Endothelial cell of umbilical vein (primary cell): ENCODE measurements at regions not wholly inside any gene's neighbourhood (a gene's known extent, or its start where the extent isn't known, plus 50 kb on each side); places are given as distances from the start of the nearest gene placed in this dataset.

Experiments used
- BruUV-seq: library from RNA; stranded (reverse); fragments of 400-500 nt; replicated peaks from 2 replicates; lab custom pipeline; 2021; lab: Mats Ljungman, UMichigan
- CTCF ChIA-PET: fragments of 300-600, 350-600 bp; sonication (Branson Sonifier 250); formaldehyde crosslinking; loops from one replicate; lab custom pipeline; 2021; ENCODE audit warnings: antibody characterized with exemption, inconsistent platforms; lab: Charles Lee
- POLR2A ChIA-PET: fragments of 300-600, 350-600 bp; sonication (Branson Sonifier 250); formaldehyde crosslinking; loops from one replicate; lab custom pipeline; 2021; ENCODE audit warnings: antibody characterized with exemption, inconsistent platforms; lab: Charles Lee
- DNase-seq: peaks from one replicate; pipeline ENCODE4 v3.0.0-alpha.2; 2011; ENCODE audit warnings: low read depth, low spot score
- FAIRE-seq: peaks from 2 replicates; lab custom pipeline; 2011; peaks lifted over from hg19 to GRCh38; lab: Jason Lieb, UNC
- H2AFZ ChIP-seq: 2 replicates; pipeline ENCODE4 v1.6.0; 2012; ENCODE audit warnings: low read depth, low read length, control low read depth, inconsistent platforms
- H3K27ac ChIP-seq: 2 replicates; pipeline ENCODE4 v1.5.1; 2011; ENCODE audit warnings: low read depth, mild to moderate bottlenecking, control low read depth, low read length, moderate library complexity; ENCODE audit not compliant: insufficient read depth
- H3K27me3 ChIP-seq, 2 experiments: 2 replicates each; pipeline versions ENCODE4 v1.6.0 to v1.6.1; 2011; ENCODE audit warnings: low read length in 2 of 2, mixed read lengths in 1 of 2; ENCODE audit not compliant: control insufficient read depth in 2 of 2, insufficient read depth in 2 of 2
- H3K36me3 ChIP-seq, 2 experiments: 2 replicates in 1 of 2; 3 replicates in 1 of 2; pipeline ENCODE4 v1.5.1; 2011; ENCODE audit warnings: low read length in 2 of 2, mild to moderate bottlenecking in 1 of 2, moderate library complexity in 1 of 2; ENCODE audit not compliant: control insufficient read depth in 2 of 2, insufficient read depth in 2 of 2; ENCODE audit errors: extremely low read depth in 1 of 2
- H3K4me1 ChIP-seq: 3 replicates; pipeline ENCODE4 v1.5.1; 2011; ENCODE audit warnings: mild to moderate bottlenecking, low read length; ENCODE audit not compliant: control insufficient read depth, insufficient read depth; ENCODE audit errors: extremely low read depth
- H3K4me2 ChIP-seq: 2 replicates; pipeline ENCODE4 v1.6.1; 2011; ENCODE audit warnings: low read length, control low read depth, mixed read lengths; ENCODE audit not compliant: insufficient read depth
- H3K4me3 ChIP-seq, 3 experiments: fragments of 200-600 bp in 1 of 3; sonication (generic), shearing (Covaris generic) in 1 of 3; replicated peaks in 1 of 3; 2 replicates each; pipeline ENCODE4 v1.5.1; 2011 to 2016; ENCODE audit warnings: control low read depth in 3 of 3, low read length in 3 of 3, mild to moderate bottlenecking in 2 of 3, inconsistent platforms in 1 of 3, low read depth in 1 of 3, moderate library complexity in 1 of 3; ENCODE audit not compliant: insufficient read depth in 1 of 3
- H3K79me2 ChIP-seq: 2 replicates; pipeline ENCODE4 v1.6.0; 2012; ENCODE audit warnings: low read length, inconsistent platforms; ENCODE audit not compliant: control insufficient read depth, insufficient read depth
- H3K9ac ChIP-seq: replicated peaks from 2 replicates; pipeline ENCODE3; 2011; ENCODE audit warnings: low read length, control low read depth; ENCODE audit not compliant: insufficient read depth; ENCODE audit errors: extremely low read depth
- H3K9me1 ChIP-seq: replicated peaks from 3 replicates; pipeline ENCODE4 v1.6.0; 2011; ENCODE audit warnings: mild to moderate bottlenecking, low read length; ENCODE audit not compliant: control insufficient read depth, insufficient read depth; ENCODE audit errors: extremely low read depth
- H3K9me3 ChIP-seq: replicated peaks from 2 replicates; pipeline ENCODE4 v1.5.1; 2012; ENCODE audit warnings: low read length, inconsistent platforms; ENCODE audit not compliant: control insufficient read depth, insufficient read depth
- H4K20me1 ChIP-seq: replicated peaks from 2 replicates; pipeline ENCODE3; 2011; ENCODE audit warnings: mild to moderate bottlenecking, low read length; ENCODE audit not compliant: control insufficient read depth, insufficient read depth; ENCODE audit errors: extremely low read depth
- CTCF ChIP-seq, 2 donors: IDR thresholded peaks; 1 replicate in 1 of 2; 2 replicates in 1 of 2; pipeline ENCODE4 v1.5.1; 2011; ENCODE audit warnings: low read length in 2 of 2, mild to moderate bottlenecking in 2 of 2, moderate library complexity in 2 of 2, control low read depth in 1 of 2, inconsistent platforms in 1 of 2, low read depth in 1 of 2; ENCODE audit not compliant: insufficient read depth in 1 of 2; ENCODE audit errors: extremely low read depth in 1 of 2
- EZH2 ChIP-seq: IDR thresholded peaks from 2 replicates; pipeline ENCODE4 v1.6.1; 2012; ENCODE audit warnings: borderline replicate concordance, low read depth, mild to moderate bottlenecking, moderate library complexity, low read length, inconsistent platforms; ENCODE audit not compliant: severe bottlenecking
- FOS ChIP-seq: IDR thresholded peaks from 2 replicates; pipeline ENCODE4 v1.6.1; 2011; ENCODE audit warnings: mild to moderate bottlenecking, low read length, moderate library complexity, borderline replicate concordance; ENCODE audit not compliant: insufficient read depth
- GATA2 ChIP-seq: IDR thresholded peaks from 2 replicates; pipeline ENCODE4 v1.7.0; 2011; ENCODE audit warnings: low read depth, mild to moderate bottlenecking, moderate library complexity, mixed read lengths, low read length; ENCODE audit not compliant: insufficient read length, insufficient read depth
- JUN ChIP-seq: IDR thresholded peaks from 2 replicates; pipeline ENCODE4 v1.6.1; 2011; ENCODE audit warnings: borderline replicate concordance, low read depth; ENCODE audit not compliant: insufficient read length, insufficient read depth
- MAX ChIP-seq: IDR thresholded peaks from 2 replicates; pipeline ENCODE4 v1.6.1; 2011; ENCODE audit not compliant: insufficient read depth, insufficient read length
- MYC ChIP-seq: IDR thresholded peaks from one replicate; pipeline ENCODE4 v1.6.1; 2011; ENCODE audit warnings: mild to moderate bottlenecking, low read depth, low read length
- POLR2A ChIP-seq: IDR thresholded peaks from 2 replicates; pipeline ENCODE4 v1.6.1; 2012; ENCODE audit warnings: low read depth, mild to moderate bottlenecking, control low read depth, low read length
- POLR2AphosphoS5 ChIP-seq: IDR thresholded peaks from 2 replicates; pipeline ENCODE4 v1.6.1; 2012; ENCODE audit warnings: low read depth, mild to moderate bottlenecking, control low read depth, low read length, moderate library complexity; ENCODE audit not compliant: insufficient read depth
- dilution Hi-C: fragments of 300-500 bp; cut with MboI; formaldehyde crosslinking; loops from one replicate; pipeline ENCODE4 v1.15.0; 2019; ENCODE audit warnings: low sequenced_read_pairs; ENCODE audit not compliant: extremely low pct_ligation_motif_present
- intact Hi-C: fragments of 100-400 bp; cut with micrococcal nuclease; formaldehyde crosslinking; loops from one replicate; pipeline ENCODE4 v1.10.0; 2022

GRCh38 chr6:74891349-74891831, 314.5 kb downstream of the COL12A1 start:
- dilution Hi-C loops (no loop called here), intact Hi-C loops (no loop called here)
- Histone ChIP-seq H3K79me2 (no peaks in the 10 kb centered on the region), H2AFZ (no peak overlapping the region), H3K9me3 (no peaks in the 10 kb centered on the region), H3K27ac (no peak overlapping the region), H3K9ac (no peak overlapping the region), H3K27me3 (no peaks in the 10 kb centered on the region), H4K20me1 (no peaks in the 10 kb centered on the region), H3K9me1 (no peaks in the 10 kb centered on the region), H3K4me2 (no peak overlapping the region), H3K4me1 (no peaks in the 10 kb centered on the region), H3K36me3 (no peaks in the 10 kb centered on the region), H3K4me3 (no peak overlapping the region)
- BruUV-seq = no TSS peak
- no peak for DNase-seq
- CTCF ChIA-PET = interaction anchor here (2.0 kb wide), 1 partner anchor 318 kb away, joined by 10 read pairs; no protein-coding TSS in a partner anchor
- TF ChIP-seq POLR2AphosphoS5 = no peak
- no peak for TF ChIP-seq EZH2
- TF ChIP-seq FOS = no peak
- no peak for TF ChIP-seq GATA2
- TF ChIP-seq MAX = no peak
- no peak for TF ChIP-seq JUN
- no peak for TF ChIP-seq CTCF (IDR thresholded peaks at IDR 0.05; ENCODE audit: extremely low read depth in 1 of 2, insufficient read depth in 1 of 2, low read depth in 1 of 2, low read length in 2 of 2)
- TF ChIP-seq MYC = no peak
- no peak for TF ChIP-seq POLR2A
- FAIRE-seq = no peak
- POLR2A ChIA-PET = no interaction called here
